HG02759 (cell line): ENCODE measurements at regions not wholly inside any gene's neighbourhood (a gene's known extent, or its start where the extent isn't known, plus 50 kb on each side); places are given as distances from the start of the nearest gene placed in this dataset.
"Not testable (repeated sequence)": the region's sequence is repeated elsewhere in the genome, so short reads cannot be mapped to it uniquely, and the experiment has no call there.

Source experiments
- ATAC-seq: cut with Tn5 transposase; IDR thresholded peaks from one replicate; pipeline ENCODE4 v1.9.1; 2021; ENCODE audit warnings: mild to moderate bottlenecking, moderate library complexity; ENCODE audit not compliant: unreplicated experiment

GRCh38 chr19:29015569-29015968 lies 197.4 kb downstream of the UQCRFS1 start:
- no peak for ATAC-seq

GRCh38 chr19:29014857-29015436 lies 198.0 kb downstream of the UQCRFS1 start:
- ATAC-seq: no peak

GRCh38 chr19:29013988-29014387 lies 199.0 kb downstream of the UQCRFS1 start:
- ATAC-seq: no peak

GRCh38 chr19:29013325-29013724 lies 199.6 kb downstream of the UQCRFS1 start:
- no peak for ATAC-seq

- ATAC-seq: no peak
Observed at GRCh38 chr19:29012457-29012856, 200.5 kb downstream of the UQCRFS1 start.

- no peak for ATAC-seq
Observed at GRCh38 chr19:29010276-29010675, 202.7 kb downstream of the UQCRFS1 start.

- ATAC-seq: no peak
Observed at GRCh38 chr19:29006057-29006735, 206.8 kb downstream of the UQCRFS1 start.

- ATAC-seq: no peak
Observed at GRCh38 chr19:29004796-29005195, 208.2 kb downstream of the UQCRFS1 start.

GRCh38 chr19:29003641-29004409 lies 209.1 kb downstream of the UQCRFS1 start:
- ATAC-seq: no peak

GRCh38 chr19:29002336-29002735 lies 210.6 kb downstream of the UQCRFS1 start:
- ATAC-seq: no peak

- no peak for ATAC-seq
Observed at GRCh38 chr19:29001597-29002245, 211.2 kb downstream of the UQCRFS1 start.

GRCh38 chr19:29001141-29001581 lies 211.8 kb downstream of the UQCRFS1 start:
- no peak for ATAC-seq

- ATAC-seq: no peak
Observed at GRCh38 chr19:28999724-29000433, 213.1 kb downstream of the UQCRFS1 start.

- no peak for ATAC-seq
Observed at GRCh38 chr19:28998974-28999373, 214.0 kb downstream of the UQCRFS1 start.

- ATAC-seq: not testable (repeated sequence)
Observed at GRCh38 chr19:28997866-28998265, 215.1 kb downstream of the UQCRFS1 start.

- no peak for ATAC-seq
Observed at GRCh38 chr19:28990522-28990921, 222.4 kb downstream of the UQCRFS1 start.

GRCh38 chr19:28989739-28990138 lies 223.2 kb downstream of the UQCRFS1 start:
- ATAC-seq: no peak

GRCh38 chr19:28988066-28988465 lies 224.9 kb downstream of the UQCRFS1 start:
- no peak for ATAC-seq

GRCh38 chr19:28987177-28987576 lies 225.8 kb downstream of the UQCRFS1 start:
- no peak for ATAC-seq

- no peak for ATAC-seq
Observed at GRCh38 chr19:28985201-28985600, 227.8 kb downstream of the UQCRFS1 start.

- ATAC-seq: no peak
Observed at GRCh38 chr19:28984315-28984714, 228.6 kb downstream of the UQCRFS1 start.
